GM21390 (cell line): ENCODE measurements at regions not wholly inside any gene's neighbourhood (a gene's known extent, or its start where the extent isn't known, plus 50 kb on each side); places are given as distances from the start of the nearest gene placed in this dataset.

Experiments used
- ATAC-seq: cut with Tn5 transposase; IDR thresholded peaks from one replicate; pipeline ENCODE4 v1.9.1; 2021; ENCODE audit not compliant: unreplicated experiment

DNA sequence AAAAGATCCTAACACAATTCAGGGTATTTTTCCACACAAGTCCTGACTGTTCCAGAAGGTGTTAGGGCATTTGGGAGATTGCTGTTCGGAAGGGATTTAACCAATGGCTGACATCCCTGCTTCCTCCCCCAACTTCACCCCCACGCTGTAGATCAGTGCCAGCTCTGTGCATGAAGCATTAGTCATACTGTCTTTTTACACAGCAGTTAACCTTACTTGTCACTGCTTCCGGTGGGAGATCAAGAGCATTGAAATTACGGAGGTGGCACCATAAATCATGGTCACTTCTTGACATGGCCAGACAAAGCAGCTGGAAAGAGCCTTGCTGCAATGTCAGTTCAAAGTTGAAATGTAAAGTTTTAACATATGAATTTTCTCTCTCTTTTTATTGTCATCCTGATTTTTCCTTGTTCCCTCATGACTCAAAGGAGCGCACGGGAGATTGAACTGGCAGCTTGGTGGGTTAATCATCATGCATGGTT, 70.2 kb downstream of the HRH4 start:
- ATAC-seq = no peak

DNA sequence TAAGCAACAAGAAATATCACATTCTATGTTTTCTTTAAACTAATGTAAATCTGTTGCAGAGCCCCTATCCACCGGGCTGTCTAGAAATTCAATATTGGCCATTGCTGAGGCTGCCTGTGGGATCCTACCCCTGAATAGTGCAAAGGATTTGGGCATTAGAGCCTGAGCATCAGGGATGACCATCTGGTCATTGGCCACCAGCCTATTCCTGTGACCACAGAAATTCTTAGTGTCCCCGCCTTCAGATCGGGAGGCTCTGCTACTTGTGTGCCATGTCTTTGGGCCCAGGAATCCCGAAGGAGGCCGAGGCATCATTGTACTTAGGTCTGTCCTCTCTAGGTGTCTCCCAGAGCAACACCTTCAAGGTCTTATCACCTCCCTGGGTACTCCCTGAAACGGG, 73.8 kb downstream of the HRH4 start:
- ATAC-seq = no peak

- no peak for ATAC-seq
Measured at GRCh38 chr18:24534737-24535136, 74.3 kb downstream of the HRH4 start.

DNA sequence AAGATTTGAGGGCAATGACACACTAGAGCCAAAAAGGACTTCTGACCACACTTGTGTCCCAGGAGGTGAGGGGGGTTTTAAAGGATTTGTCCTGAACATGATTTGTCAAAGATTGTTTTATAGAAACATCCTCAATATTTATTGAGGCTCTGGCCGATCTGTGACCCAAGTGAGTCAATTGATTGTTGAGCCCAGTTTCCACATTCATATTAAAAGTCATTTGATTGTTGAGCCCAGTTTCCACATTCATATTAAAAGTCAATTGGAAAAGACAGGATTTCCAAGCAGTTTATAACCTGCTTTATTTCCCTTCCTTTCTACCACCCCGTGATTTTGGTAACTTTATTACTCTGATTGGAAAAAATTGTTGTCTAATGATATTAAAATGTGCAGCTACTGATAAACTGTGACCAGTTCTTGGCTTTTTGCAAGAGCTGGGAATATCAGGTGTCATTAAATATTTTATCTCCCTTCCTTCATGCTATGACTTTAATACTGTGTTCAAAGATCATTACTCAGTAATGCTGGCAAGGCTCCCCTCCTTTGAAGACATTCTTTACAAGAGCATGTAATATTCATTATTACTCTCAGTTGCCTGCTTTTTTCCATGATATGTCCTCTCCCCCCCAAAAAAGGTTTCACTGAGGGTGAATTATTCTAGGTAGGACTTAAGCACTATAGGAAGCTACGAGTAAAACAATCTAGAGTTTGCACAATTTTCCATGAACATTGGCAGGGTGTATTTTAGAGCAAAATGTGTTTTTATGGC, 75.3 kb downstream of the HRH4 start:
- no peak for ATAC-seq

DNA sequence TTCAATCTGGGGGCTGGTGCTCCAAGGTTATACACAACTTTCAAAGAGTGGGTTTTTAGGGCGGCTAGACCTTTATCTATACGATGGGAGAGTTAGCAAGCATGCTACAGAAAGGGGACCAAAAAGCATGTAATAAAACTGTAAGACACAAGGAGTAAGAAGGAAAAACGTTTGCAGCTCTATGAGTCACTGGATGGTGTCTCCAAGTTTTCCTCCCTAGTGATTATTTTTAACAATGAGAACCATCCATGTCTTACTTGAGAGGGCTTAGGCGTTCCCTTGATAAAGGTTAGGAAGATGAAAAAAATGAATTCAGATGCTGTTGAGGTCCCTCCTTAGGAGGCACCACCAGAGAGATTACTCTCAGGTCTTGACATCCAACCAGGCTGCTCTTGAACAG, 75.9 kb downstream of the HRH4 start:
- ATAC-seq = no peak

GRCh38 chr18:24536834-24537233, 76.4 kb downstream of the HRH4 start:
- no peak for ATAC-seq

- no peak for ATAC-seq
Measured at GRCh38 chr18:24538414-24539264, 78.2 kb downstream of the HRH4 start.

DNA sequence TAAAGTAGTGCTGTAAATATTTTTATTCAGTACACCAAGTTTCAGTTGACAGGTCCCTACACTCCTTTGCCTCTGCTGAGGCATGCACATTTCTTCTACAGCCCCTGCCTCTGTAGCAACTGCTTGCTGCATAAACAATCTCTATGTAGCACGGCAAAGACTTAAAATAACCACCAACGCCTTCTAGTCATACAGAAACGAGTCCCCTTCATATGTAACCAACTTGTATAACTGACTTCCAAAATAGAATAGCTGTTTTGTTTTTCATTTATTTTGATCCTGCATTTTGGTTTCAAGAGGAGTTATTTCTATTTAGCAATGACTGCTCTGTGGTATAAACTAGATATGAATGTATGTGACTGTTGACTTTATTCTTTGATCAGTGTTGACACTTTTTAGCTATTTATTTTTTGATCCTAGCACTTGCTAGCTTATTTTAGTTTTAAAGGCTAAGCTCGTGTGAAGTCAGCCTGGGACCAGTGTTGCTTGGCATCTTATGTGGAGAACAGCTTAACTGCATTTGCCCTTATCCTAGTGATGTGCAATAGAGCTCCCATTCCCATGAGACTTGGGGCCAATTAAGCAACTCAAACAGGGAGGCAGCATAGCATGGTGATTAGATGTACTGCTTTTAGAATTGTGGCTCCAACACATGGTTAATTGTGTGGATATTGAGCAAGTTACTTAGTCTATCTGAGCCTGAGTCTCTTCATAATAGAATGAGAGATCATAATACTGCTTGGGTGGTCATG, 79.6 kb downstream of the HRH4 start:
- no peak for ATAC-seq

DNA sequence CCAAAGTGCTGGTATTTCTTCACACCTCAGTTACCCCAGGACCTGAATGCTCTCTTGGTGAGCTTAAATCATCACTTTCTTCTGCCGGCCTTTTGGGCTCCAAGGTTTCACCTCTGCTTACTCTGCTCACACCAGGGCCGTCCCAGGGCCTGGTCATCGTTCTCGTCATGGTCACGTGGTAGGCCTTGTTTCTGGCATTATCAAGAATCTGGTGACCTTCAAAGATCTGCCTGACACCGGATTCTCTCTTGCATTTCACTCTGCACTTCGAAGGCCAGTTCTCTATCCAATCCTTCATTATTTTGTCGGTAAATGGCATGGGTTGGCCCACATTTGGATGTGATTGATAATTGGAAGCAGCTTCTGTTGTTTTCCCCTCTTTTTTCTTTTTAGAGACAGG, 80.5 kb downstream of the HRH4 start:
- ATAC-seq = no peak

DNA sequence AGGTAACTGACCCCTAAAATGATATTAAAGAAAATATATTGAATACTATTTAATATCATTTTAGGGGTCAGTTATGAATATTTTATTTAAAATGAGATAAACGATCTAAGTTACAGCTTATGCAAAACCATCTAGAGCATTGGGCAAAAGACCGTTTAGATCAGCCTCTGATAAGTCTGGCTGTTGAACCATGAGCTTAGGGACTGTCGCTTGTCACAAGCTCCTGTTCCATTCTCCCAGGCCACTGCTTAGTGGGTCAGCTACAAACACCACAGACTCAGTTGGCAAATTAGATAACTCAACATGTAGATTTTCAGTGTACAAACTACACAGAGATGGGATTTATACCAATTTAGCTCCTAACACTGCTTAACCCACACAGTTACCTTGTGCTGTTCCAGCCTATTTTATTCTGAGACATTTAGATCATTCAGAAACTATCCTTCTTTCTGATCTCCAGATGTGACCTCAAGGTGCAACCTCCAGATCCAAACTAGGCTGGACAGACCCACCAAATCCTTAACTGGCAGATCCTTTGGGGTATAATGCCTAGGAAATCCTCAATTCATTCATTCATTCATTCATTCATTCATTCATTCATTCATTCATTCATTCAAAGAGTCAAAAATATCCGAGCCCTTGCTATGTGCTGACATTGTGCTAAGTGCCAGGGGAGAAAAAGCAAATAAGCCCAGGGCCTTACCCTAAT, 82.8 kb downstream of the HRH4 start:
- no peak for ATAC-seq

- ATAC-seq = no peak
Measured at GRCh38 chr18:24543795-24544498, 83.5 kb downstream of the HRH4 start.

DNA sequence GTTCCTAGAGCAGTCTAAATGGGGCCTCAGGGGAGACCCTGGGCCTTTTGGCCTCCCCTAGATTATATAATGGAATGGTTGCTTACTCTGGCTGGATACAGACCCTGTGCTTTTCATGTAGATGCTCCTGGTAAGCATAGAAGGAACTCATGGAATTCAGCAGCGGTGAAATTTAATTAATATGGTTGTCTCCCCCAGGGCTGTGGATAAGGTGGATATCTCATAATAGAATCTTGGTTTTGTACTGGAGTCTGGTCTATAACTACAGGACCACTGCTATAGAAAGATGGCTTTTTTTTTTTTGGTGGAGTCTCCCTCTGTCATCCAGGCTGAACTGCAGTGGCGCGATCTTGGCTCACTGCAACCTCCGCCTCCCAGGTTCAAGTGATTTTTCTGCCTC, 84.5 kb downstream of the HRH4 start:
- no peak for ATAC-seq

- ATAC-seq = no peak
Measured at GRCh38 chr18:24545651-24546050, 85.2 kb downstream of the HRH4 start.

DNA sequence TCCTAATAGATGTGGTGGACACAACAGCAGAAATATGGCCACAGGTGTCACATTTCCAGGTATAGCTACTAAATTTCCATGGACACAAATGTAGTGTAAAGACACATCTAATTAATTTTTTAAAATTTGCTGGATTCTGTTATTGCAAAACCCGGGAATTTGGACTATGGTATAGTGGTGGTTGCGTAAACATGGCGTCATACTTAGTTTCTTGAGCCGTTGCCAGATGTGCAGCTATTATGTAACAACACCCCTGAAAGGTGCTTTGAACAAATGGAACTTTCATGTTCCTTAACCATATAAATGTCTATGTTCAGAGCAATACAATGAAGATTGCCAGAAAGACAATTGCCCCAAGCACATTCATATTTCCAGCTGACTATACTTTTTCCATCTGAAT, 85.9 kb downstream of the HRH4 start:
- no peak for ATAC-seq

DNA sequence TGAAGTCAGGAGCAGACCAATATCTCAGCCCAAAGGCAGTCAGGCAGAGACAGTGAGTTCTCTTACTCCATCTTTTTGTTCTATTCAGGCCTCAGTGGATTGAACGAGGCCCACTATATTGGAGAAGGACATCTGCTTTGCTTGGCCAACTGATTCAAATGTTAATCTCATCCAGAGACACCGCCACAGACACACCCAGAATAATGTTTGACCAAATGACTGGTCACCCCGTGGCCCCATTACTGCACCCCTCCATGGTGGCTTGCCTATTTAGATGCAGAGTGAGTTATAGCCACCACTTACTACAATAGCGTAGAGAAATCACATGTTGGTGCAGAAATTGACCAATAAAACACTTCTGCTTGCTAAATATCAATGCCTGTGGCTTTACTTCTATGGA, 88.1 kb downstream of the HRH4 start:
- no peak for ATAC-seq

DNA sequence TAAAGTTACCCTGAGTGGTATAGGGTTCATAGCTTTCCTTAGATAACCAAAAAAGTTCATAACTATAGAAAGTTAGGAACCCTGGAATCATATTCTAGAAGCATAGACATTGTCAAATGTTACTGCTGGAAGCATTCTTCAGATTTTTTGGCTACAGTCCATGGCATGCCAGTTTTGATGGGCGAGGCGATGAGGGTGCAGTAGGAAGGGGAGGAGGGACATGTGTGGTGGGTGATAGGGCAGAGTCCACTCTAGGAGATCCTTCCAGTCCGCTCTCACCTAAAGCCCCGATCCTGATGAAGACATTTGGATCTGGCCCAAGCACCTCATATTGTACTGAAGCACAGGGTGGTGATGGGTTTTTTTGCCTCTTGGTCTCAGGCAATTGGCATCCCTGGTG, 91.8 kb downstream of the HRH4 start:
- no peak for ATAC-seq

- ATAC-seq = no peak
Measured at GRCh38 chr18:24553571-24554285, 93.3 kb downstream of the HRH4 start.

DNA sequence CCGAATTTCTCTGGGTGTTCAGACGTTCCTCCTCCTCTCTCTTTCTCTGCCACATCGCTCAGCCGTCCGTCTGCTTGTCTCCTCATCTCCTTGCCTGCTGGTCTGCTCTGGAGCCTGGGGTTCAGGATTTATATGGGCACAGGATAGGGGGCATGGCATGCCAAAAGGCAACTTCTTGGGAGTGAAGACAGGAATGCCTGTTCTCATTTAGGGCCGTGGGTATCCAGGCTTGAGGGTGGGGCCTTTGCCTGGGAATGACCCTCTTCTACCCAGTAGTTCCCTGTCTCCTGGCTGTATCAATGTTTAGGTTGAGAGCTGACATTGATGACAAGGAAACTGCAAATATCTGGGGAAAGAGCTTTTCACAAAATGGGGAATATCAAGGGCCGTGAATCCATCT, 98.0 kb downstream of the HRH4 start:
- ATAC-seq = no peak

DNA sequence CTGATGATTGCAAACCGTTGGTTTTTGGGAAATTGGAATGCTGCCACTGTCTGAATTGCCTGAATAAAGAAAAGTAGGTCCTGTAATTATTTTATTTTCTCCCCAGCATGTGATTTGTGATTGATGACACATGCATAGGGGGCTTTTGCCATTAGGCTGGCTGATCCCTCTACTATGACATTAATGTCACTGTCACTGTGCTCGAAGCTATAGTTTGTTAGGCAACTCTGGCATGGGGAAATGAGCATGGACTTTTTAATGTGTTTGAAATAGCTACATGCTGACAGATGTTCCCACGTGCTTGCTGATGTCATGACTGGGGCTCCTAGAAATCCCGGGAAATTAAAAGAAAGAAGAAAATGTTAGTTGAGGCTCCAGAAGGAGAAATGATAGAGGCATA, 99.1 kb downstream of the HRH4 start:
- ATAC-seq = no peak

GRCh38 chr18:24560511-24560981, 100.1 kb downstream of the HRH4 start:
- no peak for ATAC-seq
